ENCODE measurements at regions not wholly inside any gene's neighbourhood (a gene's known extent, or its start where the extent isn't known, plus 50 kb on each side); places are given as distances from the start of the nearest gene placed in this dataset.

DNA sequence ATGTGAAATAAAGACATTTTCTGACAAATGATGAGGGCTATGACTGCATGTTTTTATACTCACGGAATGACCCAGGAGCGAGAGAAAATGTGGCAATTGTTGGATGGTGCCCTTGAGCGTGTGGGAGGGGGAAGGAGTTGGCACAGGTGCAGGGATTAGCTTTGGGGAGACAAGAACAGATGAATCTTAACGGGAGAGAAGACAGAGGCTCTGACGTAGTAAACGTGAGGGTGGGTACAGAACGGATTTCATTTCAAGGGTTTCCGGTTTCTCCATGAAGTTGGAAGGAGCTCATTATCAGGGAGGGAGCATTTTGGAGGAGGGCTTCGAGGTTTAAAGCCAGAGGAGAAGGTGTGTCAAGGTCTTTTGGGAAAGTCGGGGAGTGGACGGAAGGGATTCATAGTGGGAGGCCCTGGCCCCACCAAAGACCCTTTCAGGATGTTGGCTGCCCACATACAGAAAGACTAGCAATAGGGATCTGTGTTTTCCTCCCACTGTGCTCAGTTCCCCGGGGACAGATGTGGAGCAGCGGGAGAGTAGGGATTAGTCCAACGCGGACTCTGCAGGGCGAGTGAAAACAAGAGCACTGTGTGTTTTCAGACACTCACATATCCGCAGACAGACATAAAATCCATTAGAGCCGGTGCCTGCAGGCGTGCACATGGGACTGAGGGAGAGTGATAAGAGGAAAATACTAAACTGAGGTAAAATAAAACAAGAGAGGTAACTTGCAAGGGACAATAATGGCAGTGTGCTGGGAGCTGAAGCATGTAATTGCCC is 584.1 kb downstream of the AJAP1 start:
- H3K4me1 Mint-ChIP-seq (ENCODE audit: low read depth): peaks cover 2% of the 10 kb centered on the region
- no peak overlapping the region for H3K4me3 Mint-ChIP-seq
- H3K36me3 Mint-ChIP-seq: peaks cover 4% of the 10 kb centered on the region
- H3K27me3 Mint-ChIP-seq: peaks cover 1% of the 10 kb centered on the region
- no peak overlapping the region for H3K27ac Mint-ChIP-seq
- no peaks in the 10 kb centered on the region for H3K9me3 Mint-ChIP-seq (ENCODE audit: low read depth)

DNA sequence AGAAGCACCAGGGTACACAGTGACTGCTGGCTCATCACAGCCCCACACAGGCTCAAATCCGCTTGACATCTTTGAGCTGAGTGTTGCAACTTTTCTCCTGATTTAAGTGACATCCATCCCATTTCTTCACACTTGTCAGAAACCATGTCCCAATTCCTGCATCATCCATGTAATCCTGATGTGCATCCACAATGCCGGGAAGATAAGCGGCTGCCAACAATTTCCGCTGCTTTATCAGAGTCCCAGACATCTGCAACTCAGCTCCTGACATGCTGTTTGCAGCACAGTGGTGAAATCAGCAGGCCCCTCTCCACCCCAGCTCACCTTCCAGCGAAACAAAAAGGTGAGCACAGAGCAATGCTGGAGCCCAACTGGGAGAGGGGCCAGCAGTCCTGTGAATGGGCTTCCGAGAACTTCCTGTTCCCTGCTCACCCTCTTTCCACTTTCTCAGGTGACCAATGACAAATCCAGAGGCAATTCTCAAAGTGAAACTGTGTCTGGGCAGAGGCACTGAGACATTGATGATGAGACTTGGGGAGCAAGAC is 581.0 kb downstream of the AJAP1 start:
- H3K27ac Mint-ChIP-seq: no peak overlapping the region
- peaks cover 1% of the 10 kb centered on the region for H3K27me3 Mint-ChIP-seq
- peaks cover 2% of the 10 kb centered on the region for H3K4me1 Mint-ChIP-seq (ENCODE audit: low read depth)
- peaks cover 10% of the 10 kb centered on the region for H3K36me3 Mint-ChIP-seq
- no peak overlapping the region for H3K4me3 Mint-ChIP-seq
- H3K9me3 Mint-ChIP-seq (ENCODE audit: low read depth): peaks cover 9% of the 10 kb centered on the region

DNA sequence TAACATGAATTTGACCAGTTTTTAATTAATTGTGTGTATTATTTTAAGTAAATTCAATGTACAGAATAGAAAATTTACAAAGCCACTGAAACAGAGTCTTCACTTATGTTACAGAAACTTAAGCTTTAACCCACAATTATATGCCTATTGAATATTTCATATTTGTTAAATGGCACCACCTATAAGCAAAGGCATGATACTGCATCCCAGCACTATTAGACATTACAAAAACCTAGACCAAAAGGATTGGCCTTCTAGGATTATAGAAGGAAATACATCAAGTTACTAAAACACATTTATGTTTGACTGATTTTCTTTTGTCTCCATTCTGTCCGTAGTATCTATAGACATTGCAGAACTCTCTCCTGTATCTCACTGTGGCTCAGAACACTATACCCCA is 578.1 kb downstream of the AJAP1 start:
- Mint-ChIP-seq H3K36me3 (peaks cover 10% of the 10 kb centered on the region), H3K4me1 (ENCODE audit: low read depth) (peaks cover 2% of the 10 kb centered on the region), H3K27me3 (peaks cover 5% of the 10 kb centered on the region), H3K4me3 (no peak overlapping the region), H3K9me3 (ENCODE audit: low read depth) (peaks cover 9% of the 10 kb centered on the region), H3K27ac (no peak overlapping the region)

DNA sequence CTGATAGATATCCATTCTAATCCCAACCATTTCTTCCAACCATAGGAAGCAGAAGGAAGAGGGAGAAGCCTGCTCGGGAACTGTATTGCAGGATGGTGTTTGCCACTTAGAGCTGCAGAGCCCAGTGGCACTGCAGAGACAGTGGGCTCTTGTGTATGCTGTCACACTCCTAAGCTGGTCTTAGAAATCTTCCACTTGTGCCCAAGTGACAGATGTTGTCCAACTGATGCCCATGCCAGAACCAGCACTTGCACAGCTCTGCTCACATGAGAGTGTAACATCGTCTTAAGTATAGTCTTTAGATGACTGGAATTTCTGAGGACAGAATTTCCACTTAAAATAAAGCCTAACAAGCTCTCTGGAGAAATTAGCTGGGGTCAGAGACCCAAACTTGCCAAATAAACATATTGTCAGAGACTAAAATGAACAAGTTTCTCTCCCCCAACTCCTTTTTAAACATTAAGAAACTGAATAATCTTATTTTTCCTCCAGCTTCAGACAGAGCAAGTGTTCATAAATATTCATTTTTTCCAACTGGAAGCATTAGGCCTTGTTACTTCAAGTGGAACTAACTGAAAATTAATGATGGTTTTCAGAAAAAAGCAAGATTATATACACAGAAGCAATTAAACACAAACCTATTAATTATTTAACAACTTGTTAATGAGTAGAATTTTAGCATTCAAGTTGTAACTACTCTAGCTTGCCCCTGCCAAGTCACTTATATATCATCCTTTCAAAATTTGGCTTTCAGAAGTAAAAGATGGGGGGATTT is 577.3 kb downstream of the AJAP1 start:
- H3K27ac Mint-ChIP-seq: no peak overlapping the region
- H3K27me3 Mint-ChIP-seq: peaks cover 5% of the 10 kb centered on the region
- H3K36me3 Mint-ChIP-seq: peaks cover 10% of the 10 kb centered on the region
- no peak overlapping the region for H3K4me3 Mint-ChIP-seq
- peaks cover 9% of the 10 kb centered on the region for H3K9me3 Mint-ChIP-seq (ENCODE audit: low read depth)
- peaks cover 2% of the 10 kb centered on the region for H3K4me1 Mint-ChIP-seq (ENCODE audit: low read depth)

DNA sequence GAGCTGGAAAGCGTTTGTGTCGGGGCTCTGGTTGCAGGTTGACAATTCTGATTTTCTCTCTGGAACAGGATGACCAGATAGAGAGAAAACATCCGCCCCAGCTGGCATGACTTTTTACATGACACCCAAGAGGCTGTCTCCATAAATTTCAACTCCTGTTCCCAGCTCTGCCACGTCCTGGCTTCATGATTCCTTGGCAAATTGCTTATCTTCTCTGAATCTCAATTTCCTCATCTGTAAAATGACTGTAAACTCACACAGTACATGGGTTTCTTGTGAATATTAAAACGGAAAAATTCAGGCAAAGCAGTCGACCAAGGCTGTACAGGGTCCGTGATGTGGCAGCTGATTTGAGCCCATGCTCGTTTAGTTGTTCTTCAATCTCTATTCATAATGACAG is 572.7 kb downstream of the AJAP1 start:
- H3K9me3 Mint-ChIP-seq (ENCODE audit: low read depth): peaks cover 2% of the 10 kb centered on the region
- no peak overlapping the region for H3K27ac Mint-ChIP-seq
- H3K27me3 Mint-ChIP-seq: peaks cover 6% of the 10 kb centered on the region
- H3K4me1 Mint-ChIP-seq (ENCODE audit: low read depth): peaks cover 2% of the 10 kb centered on the region
- H3K4me3 Mint-ChIP-seq: no peak overlapping the region
- no peaks in the 10 kb centered on the region for H3K36me3 Mint-ChIP-seq

DNA sequence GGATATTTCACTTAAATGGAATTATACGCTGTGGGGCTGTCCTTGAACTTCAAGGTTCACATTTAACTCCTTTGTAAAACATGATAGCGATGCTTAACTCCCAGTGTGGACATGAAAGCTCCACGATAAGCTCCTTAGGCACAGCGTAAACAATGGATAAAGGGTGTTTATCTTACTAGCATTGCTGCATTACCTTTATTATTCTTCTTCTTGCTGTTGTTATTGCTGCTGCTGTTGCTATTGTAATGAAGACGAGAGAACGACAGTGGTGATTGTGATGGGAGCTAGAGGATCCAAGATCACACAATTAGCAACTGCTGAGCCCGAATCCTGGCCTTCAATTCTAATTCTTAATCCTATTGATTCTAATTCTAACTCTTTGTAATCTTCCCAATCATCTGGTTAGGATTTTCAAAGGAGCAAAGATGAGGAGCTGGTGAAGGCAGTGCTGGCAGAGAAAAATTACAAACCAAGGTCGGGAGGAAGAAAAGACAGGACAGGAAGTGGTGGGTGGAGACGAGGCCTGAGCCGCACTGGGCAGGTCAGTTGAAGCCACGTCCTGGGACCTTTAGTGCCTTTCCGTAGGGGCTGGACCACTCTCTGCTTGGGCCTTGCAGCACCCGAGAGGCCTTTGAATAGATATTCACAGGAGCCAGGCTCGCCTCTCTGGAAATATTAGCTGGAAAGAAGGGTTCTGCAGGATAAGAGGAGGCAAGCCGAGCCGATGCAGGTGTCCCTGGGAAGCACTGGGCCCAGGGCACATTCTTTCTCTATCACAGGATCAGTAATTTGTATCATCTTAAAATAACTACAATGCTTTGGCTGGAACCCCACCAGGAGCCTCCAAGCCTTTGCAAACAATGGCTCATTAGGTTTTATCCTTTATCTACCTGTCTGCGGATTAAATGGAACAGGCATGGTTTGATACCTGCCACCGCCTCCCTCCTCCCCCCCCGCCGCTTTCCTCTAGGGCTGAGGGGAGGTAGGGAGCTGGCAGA is 571.6 kb downstream of the AJAP1 start:
- Mint-ChIP-seq H3K4me1 (ENCODE audit: low read depth) (peaks cover 2% of the 10 kb centered on the region), H3K4me3 (no peak overlapping the region), H3K27ac (no peak overlapping the region), H3K27me3 (peaks cover 6% of the 10 kb centered on the region), H3K9me3 (ENCODE audit: low read depth) (no peaks in the 10 kb centered on the region), H3K36me3 (no peaks in the 10 kb centered on the region)

DNA sequence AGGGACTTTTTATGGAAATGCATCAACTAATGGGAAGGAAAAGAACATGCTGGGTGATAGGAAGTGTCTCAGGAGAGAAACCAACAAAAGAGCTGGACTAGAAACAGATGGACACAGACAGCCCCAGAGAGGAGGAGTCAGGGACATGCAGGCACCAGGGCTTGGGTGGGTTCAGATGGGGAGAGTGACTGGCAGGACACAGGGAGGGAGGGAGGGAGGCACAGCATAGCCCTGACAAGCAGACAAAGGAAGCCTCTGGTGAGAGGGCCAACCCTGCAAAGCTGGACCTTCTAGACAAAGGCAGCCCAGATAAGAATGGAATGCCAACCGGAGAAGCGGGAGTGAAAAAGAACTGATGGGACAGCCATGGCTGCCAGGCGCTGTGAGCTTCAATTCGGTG is 568.8 kb downstream of the AJAP1 start:
- H3K4me1 Mint-ChIP-seq (ENCODE audit: low read depth): peaks cover 2% of the 10 kb centered on the region
- H3K36me3 Mint-ChIP-seq: no peaks in the 10 kb centered on the region
- no peaks in the 10 kb centered on the region for H3K9me3 Mint-ChIP-seq (ENCODE audit: low read depth)
- no peak overlapping the region for H3K27ac Mint-ChIP-seq
- peaks cover 2% of the 10 kb centered on the region for H3K27me3 Mint-ChIP-seq
- H3K4me3 Mint-ChIP-seq: no peak overlapping the region

DNA sequence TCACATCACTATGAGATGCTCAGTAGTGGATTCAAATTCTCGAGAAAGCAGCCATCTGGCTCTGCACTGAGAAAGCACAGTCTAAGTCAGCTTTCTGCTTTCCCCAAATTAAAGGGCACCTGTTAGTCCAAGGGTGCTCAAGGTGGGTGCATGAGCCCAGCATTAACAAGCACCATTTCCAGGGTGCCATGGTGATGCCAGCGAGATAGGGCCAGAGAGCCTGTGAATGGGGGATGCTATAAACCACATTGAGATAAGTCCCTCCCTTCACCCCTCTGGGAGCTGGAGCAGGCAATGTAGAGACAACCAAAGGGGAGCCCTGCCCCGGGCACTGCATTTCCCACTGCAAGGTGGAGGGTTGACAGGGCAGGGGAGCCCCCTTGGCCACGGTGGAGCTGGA is 568.2 kb downstream of the AJAP1 start:
- Mint-ChIP-seq H3K36me3 (no peaks in the 10 kb centered on the region), H3K4me3 (no peak overlapping the region), H3K9me3 (ENCODE audit: low read depth) (no peaks in the 10 kb centered on the region), H3K27me3 (peaks cover 5% of the 10 kb centered on the region), H3K27ac (no peak overlapping the region), H3K4me1 (ENCODE audit: low read depth) (peaks cover 2% of the 10 kb centered on the region)

DNA sequence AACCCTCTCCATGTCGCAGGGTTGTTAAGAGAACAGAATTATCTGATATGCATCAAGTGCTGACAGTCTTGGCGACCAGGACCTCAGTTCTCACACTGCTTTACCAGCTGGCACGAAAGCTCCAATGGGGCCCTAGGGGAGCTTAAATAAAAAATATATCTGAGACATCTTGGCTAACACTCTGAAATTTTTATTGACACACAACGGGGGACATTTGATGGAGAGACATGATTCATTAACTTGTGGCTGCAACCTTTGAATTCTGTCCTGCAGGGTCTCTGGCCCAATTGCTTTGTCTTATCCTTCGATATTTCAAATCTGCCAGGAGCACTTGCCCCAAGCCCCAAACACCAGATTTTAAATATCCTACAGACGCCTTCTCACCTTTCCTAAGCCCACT is 567.0 kb downstream of the AJAP1 start:
- Mint-ChIP-seq H3K36me3 (no peaks in the 10 kb centered on the region), H3K9me3 (ENCODE audit: low read depth) (no peaks in the 10 kb centered on the region), H3K27me3 (peaks cover 5% of the 10 kb centered on the region), H3K4me1 (ENCODE audit: low read depth) (peaks cover 2% of the 10 kb centered on the region), H3K4me3 (no peak overlapping the region), H3K27ac (no peak overlapping the region)

DNA sequence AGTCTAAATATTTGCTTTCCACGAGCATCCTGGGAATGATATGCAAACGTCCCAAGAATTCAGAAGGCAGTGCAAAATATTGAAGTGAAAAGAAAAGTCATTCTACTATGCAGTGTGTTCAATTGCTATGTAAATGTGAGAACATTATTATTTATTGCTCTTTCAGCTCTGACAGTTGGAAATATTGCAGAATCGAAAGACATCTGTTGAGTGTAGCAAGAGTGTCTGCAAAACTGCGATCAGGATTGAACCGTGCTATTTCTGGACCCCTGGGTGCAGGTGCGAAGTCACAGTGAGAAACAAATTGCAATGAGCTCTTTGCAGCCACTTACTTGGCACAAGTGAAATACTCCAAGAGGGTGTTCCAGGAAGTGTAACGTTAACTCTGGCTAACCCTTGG is 566.4 kb downstream of the AJAP1 start:
- H3K36me3 Mint-ChIP-seq: no peaks in the 10 kb centered on the region
- H3K4me1 Mint-ChIP-seq (ENCODE audit: low read depth): peaks cover under 1% of the 10 kb centered on the region
- H3K9me3 Mint-ChIP-seq (ENCODE audit: low read depth): no peaks in the 10 kb centered on the region
- H3K27me3 Mint-ChIP-seq: peaks cover 3% of the 10 kb centered on the region
- no peak overlapping the region for H3K4me3 Mint-ChIP-seq
- H3K27ac Mint-ChIP-seq: no peak overlapping the region

DNA sequence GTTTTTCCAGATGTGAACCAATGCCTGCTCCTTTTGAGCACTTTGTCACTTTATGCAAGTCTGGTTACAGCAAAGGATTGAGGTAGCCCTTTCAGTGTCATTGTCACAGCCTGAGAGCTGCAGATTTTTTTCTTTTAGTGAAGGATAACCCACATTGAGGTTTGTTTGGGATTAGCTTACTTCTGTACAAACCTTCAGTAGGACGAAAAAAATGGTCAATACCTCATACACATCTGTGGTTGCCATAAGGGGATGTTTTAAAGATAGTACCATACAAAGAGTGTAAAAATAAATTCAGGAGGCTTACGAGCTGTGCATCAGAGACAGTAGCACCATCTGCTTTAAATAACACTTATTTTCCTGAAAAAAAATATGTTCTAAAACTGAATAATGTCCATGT is 566.0 kb downstream of the AJAP1 start:
- H3K9me3 Mint-ChIP-seq (ENCODE audit: low read depth): no peaks in the 10 kb centered on the region
- no peak overlapping the region for H3K4me3 Mint-ChIP-seq
- no peaks in the 10 kb centered on the region for H3K36me3 Mint-ChIP-seq
- no peak overlapping the region for H3K27ac Mint-ChIP-seq
- H3K27me3 Mint-ChIP-seq: peaks cover 3% of the 10 kb centered on the region
- no peaks in the 10 kb centered on the region for H3K4me1 Mint-ChIP-seq (ENCODE audit: low read depth)

DNA sequence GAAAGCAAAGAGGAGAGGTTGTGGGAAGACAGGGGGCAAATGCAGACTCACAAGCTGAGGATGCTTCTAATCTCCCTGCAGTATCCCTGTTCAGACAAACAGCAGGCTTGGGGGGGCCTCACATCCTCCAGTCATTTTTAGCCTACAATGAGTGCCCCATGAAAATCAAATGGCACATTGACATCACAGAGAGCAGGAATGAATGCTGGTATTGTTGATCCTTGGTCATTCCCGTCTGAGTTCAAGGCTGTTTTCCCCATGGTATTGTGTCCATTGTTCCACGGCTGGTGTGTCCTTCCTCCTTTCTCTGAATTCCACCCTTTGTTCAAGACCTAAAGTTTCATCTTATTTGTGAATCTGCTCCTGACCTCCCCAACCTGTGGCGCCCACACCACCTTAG is 545.6 kb downstream of the AJAP1 start:
- H3K4me3 Mint-ChIP-seq: no peak overlapping the region
- peaks cover 2% of the 10 kb centered on the region for H3K36me3 Mint-ChIP-seq
- H3K27ac Mint-ChIP-seq: no peak overlapping the region

DNA sequence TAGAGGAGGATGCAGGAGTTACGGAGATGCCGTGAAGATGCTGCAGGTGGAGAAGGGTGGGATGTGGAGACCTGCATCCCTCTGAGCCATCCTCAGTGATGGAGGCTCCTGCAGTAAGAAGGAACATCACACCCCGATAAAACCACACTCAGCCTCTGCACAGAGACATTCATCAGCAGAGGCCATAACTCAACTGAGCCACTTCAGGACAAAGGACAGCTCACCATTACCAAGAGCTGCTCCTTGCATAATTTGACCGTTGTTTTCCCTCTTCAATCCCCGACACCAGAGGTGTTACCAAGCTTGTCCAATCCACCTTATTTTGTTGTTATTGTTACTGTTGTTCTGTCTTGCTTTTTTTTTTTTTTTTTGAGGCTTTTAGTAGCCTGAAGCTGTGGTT is 543.9 kb downstream of the AJAP1 start:
- no peaks in the 10 kb centered on the region for H3K4me1 Mint-ChIP-seq (ENCODE audit: low read depth)
- no peaks in the 10 kb centered on the region for H3K36me3 Mint-ChIP-seq
- no peak overlapping the region for H3K27ac Mint-ChIP-seq
- no peaks in the 10 kb centered on the region for H3K9me3 Mint-ChIP-seq (ENCODE audit: low read depth)
- no peak overlapping the region for H3K4me3 Mint-ChIP-seq
- H3K27me3 Mint-ChIP-seq: peaks cover 5% of the 10 kb centered on the region

More for the DNA sequence above, 545.6 kb downstream of the AJAP1 start:
- Mint-ChIP-seq H3K4me1 (ENCODE audit: low read depth) (no peaks in the 10 kb centered on the region), H3K9me3 (ENCODE audit: low read depth) (peaks cover 4% of the 10 kb centered on the region), H3K27me3 (peaks cover 5% of the 10 kb centered on the region)

DNA sequence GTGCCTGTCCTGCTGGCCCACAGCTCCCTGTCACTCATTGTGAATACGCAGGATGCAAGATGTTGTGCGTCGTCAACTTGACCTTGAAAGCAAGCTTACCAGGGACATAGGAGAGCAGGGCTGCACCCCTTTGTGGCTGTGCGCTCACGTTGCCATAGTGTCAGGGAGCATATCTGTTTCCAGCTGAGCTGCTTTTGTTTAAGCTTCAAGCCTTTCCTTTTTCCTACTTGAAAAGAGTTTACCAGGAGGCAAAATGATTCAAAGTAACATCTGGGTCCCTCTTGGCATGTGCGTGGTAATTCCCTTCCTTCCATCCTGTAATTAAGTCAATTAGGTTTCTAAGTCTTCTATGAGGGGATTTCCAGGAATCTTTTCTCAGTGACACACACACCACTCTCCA is 537.1 kb downstream of the AJAP1 start:
- H3K9me3 Mint-ChIP-seq (ENCODE audit: low read depth): no peaks in the 10 kb centered on the region
- H3K4me3 Mint-ChIP-seq: no peak overlapping the region
- peaks cover 3% of the 10 kb centered on the region for H3K27me3 Mint-ChIP-seq
- no peaks in the 10 kb centered on the region for H3K4me1 Mint-ChIP-seq (ENCODE audit: low read depth)
- H3K36me3 Mint-ChIP-seq: no peaks in the 10 kb centered on the region
- H3K27ac Mint-ChIP-seq: no peak overlapping the region

Data from activated naive CD8-positive, alpha-beta T cell (primary cell).